H1 (cell line): ENCODE measurements at regions not wholly inside any gene's neighbourhood (a gene's known extent, or its start where the extent isn't known, plus 50 kb on each side); places are given as distances from the start of the nearest gene placed in this dataset.

Source experiments
- CTCF ChIA-PET: fragments of 300-600 bp; sonication (Branson Sonifier 250); formaldehyde crosslinking; loops from one replicate; lab custom pipeline; 2021; ENCODE audit not compliant: partially characterized antibody; lab: Charles Lee
- POLR2A ChIA-PET: fragments of 300-600 bp; sonication (Branson Sonifier 250); formaldehyde crosslinking; loops from one replicate; lab custom pipeline; 2021; ENCODE audit warnings: inconsistent platforms; ENCODE audit not compliant: partially characterized antibody; lab: Charles Lee
- DNase-seq, 2 experiments: peaks; one replicate each; pipeline versions ENCODE4 v3.0.0 to v3.0.0-alpha.2; 2010 to 2022; ENCODE audit warnings: low spot score in 2 of 2, low read depth in 1 of 2, mixed read lengths in 1 of 2
- FAIRE-seq: peaks from 2 replicates; lab custom pipeline; 2011; peaks lifted over from hg19 to GRCh38; lab: Jason Lieb, UNC
- H2AFZ ChIP-seq: 2 replicates; pipeline ENCODE4 v1.8.1; 2012; ENCODE audit warnings: low read length, inconsistent platforms
- H2AK5ac ChIP-seq: 2 replicates; pipeline ENCODE4 v1.6.1; 2013; ENCODE audit warnings: low read depth, low read length
- H2BK120ac ChIP-seq: replicated peaks from 2 replicates; pipeline ENCODE3; 2013; ENCODE audit warnings: low read depth, low read length, inconsistent platforms
- H2BK12ac ChIP-seq: 2 replicates; pipeline ENCODE4 v1.6.1; 2013; ENCODE audit warnings: low read depth, low read length
- H2BK15ac ChIP-seq: 2 replicates; pipeline ENCODE4 v1.6.1; 2013; ENCODE audit warnings: low read length
- H2BK20ac ChIP-seq: 2 replicates; pipeline ENCODE4 v1.6.1; 2013; ENCODE audit warnings: low read length
- H2BK5ac ChIP-seq: 2 replicates; pipeline ENCODE4 v1.6.1; 2013; ENCODE audit warnings: low read depth, low read length
- H3K14ac ChIP-seq: 2 replicates; pipeline ENCODE4 v1.6.1; 2013; ENCODE audit warnings: inconsistent platforms; ENCODE audit not compliant: insufficient read length
- H3K18ac ChIP-seq: 2 replicates; pipeline ENCODE4 v1.6.1; 2013; ENCODE audit warnings: low read length; ENCODE audit errors: extremely low read depth
- H3K23ac ChIP-seq: 2 replicates; pipeline ENCODE4 v1.6.1; 2013; ENCODE audit warnings: inconsistent platforms; ENCODE audit not compliant: insufficient read length
- H3K23me2 ChIP-seq: 2 replicates; pipeline ENCODE4 v1.6.1; 2013; ENCODE audit warnings: low read depth, low read length
- H3K27ac ChIP-seq: 2 replicates; pipeline ENCODE4 v1.6.1; 2011; ENCODE audit warnings: low read depth, low read length, inconsistent platforms
- H3K27me3 ChIP-seq, 4 experiments: replicated peaks in 1 of 4; 1 replicate in 1 of 4; 2 replicates in 3 of 4; pipeline versions ENCODE4 v1.6.1 to v1.8.1; 2011 to 2013; ENCODE audit warnings: low read length in 3 of 4, mild to moderate bottlenecking in 3 of 4, inconsistent platforms in 2 of 4, mixed read lengths in 2 of 4, moderate library complexity in 1 of 4; ENCODE audit not compliant: control insufficient read depth in 3 of 4, insufficient read depth in 3 of 4; ENCODE audit errors: extremely low read depth in 1 of 4
- H3K36me3 ChIP-seq, 4 experiments: 2 replicates each; pipeline versions ENCODE4 v1.6.1 to v1.8.1; 2011 to 2013; ENCODE audit warnings: mild to moderate bottlenecking in 4 of 4, low read length in 3 of 4, moderate library complexity in 2 of 4, control low read depth in 1 of 4, inconsistent platforms in 1 of 4; ENCODE audit not compliant: insufficient read depth in 4 of 4, control insufficient read depth in 2 of 4
- H3K4ac ChIP-seq: replicated peaks from 2 replicates; pipeline ENCODE3; 2013; ENCODE audit warnings: low read length, low read depth, mixed read lengths, inconsistent platforms; ENCODE audit not compliant: insufficient read length
- H3K4me1 ChIP-seq, 4 experiments: replicated peaks in 1 of 4; 1 replicate in 1 of 4; 2 replicates in 3 of 4; pipeline versions ENCODE4 v1.6.1 to v1.8.1; 2011 to 2013; ENCODE audit warnings: low read length in 3 of 4, inconsistent platforms in 2 of 4, mixed read lengths in 1 of 4; ENCODE audit not compliant: insufficient read depth in 4 of 4, control insufficient read depth in 3 of 4
- H3K4me2 ChIP-seq, 2 experiments: 2 replicates each; pipeline versions ENCODE4 v1.6.1 to v1.8.1; 2011 to 2013; ENCODE audit warnings: low read depth in 2 of 2, low read length in 2 of 2, control low read depth in 1 of 2, inconsistent platforms in 1 of 2, mild to moderate bottlenecking in 1 of 2; ENCODE audit not compliant: insufficient read depth in 1 of 2
- H3K4me3 ChIP-seq, 4 experiments: fragments of 200-600, 300-600 bp in 1 of 4; sonication (generic), shearing (Covaris generic), sonication (Bioruptor Twin) in 1 of 4; 2 replicates each; pipeline versions ENCODE4 v1.5.1 to v1.8.1; 2011 to 2016; ENCODE audit warnings: low read length in 4 of 4, low read depth in 3 of 4, control low read depth in 2 of 4, inconsistent platforms in 2 of 4, mild to moderate bottlenecking in 2 of 4, mixed read lengths in 1 of 4, moderate library complexity in 1 of 4; ENCODE audit not compliant: insufficient read depth in 2 of 4; ENCODE audit errors: extremely low read depth in 1 of 4
- H3K56ac ChIP-seq: replicated peaks from 2 replicates; pipeline ENCODE3; 2013; ENCODE audit warnings: low read depth, mild to moderate bottlenecking, mixed read lengths, low read length, inconsistent platforms; ENCODE audit not compliant: insufficient read length
- H3K79me1 ChIP-seq: 2 replicates; pipeline ENCODE4 v1.6.1; 2013; ENCODE audit warnings: low read depth, low read length, control low read depth
- H3K79me2 ChIP-seq, 2 experiments: 2 replicates each; pipeline versions ENCODE4 v1.6.1 to v1.8.1; 2012 to 2013; ENCODE audit warnings: low read length in 2 of 2, mild to moderate bottlenecking in 2 of 2, inconsistent platforms in 1 of 2; ENCODE audit not compliant: insufficient read depth in 2 of 2, control insufficient read depth in 1 of 2
- H3K9ac ChIP-seq, 4 experiments: replicated peaks in 1 of 4; 1 replicate in 1 of 4; 2 replicates in 3 of 4; pipeline versions ENCODE4 v1.6.1 to v1.8.1; 2011 to 2013; ENCODE audit warnings: low read depth in 3 of 4, low read length in 3 of 4, control low read depth in 2 of 4, mild to moderate bottlenecking in 2 of 4, moderate library complexity in 2 of 4, inconsistent platforms in 1 of 4; ENCODE audit errors: extremely low read depth in 1 of 4
- H3K9me3 ChIP-seq, 2 experiments: 2 replicates each; pipeline versions ENCODE4 v1.6.1 to v1.8.1; 2012 to 2013; ENCODE audit warnings: mild to moderate bottlenecking in 2 of 2, moderate library complexity in 2 of 2, control low read depth in 1 of 2, inconsistent platforms in 1 of 2, low read depth in 1 of 2, low read length in 1 of 2, mixed read lengths in 1 of 2; ENCODE audit not compliant: insufficient read depth in 2 of 2
- H4K20me1 ChIP-seq, 2 experiments: replicated peaks in 1 of 2; 2 replicates each; pipeline versions ENCODE3 to v1.8.1; 2011 to 2013; ENCODE audit warnings: inconsistent platforms in 2 of 2, low read length in 2 of 2, mild to moderate bottlenecking in 1 of 2; ENCODE audit not compliant: insufficient read depth in 2 of 2, control insufficient read depth in 1 of 2
- H4K5ac ChIP-seq: 2 replicates; pipeline ENCODE4 v1.6.1; 2013; ENCODE audit warnings: low read length, low read depth, mixed read lengths, inconsistent platforms; ENCODE audit not compliant: insufficient read length
- H4K8ac ChIP-seq: 2 replicates; pipeline ENCODE4 v1.8.0; 2013; ENCODE audit warnings: mild to moderate bottlenecking, moderate library complexity, low read length, inconsistent platforms; ENCODE audit not compliant: insufficient read depth; ENCODE audit errors: extremely low read depth
- H4K91ac ChIP-seq: replicated peaks from 2 replicates; pipeline ENCODE3; 2013; ENCODE audit warnings: low read length, mixed read lengths, inconsistent platforms; ENCODE audit not compliant: insufficient read length
- CBX5 ChIP-seq: fragments of 300-800, 300-1000 bp; sonication (generic); IDR thresholded peaks from 2 replicates; pipeline ENCODE4 v1.7.1; 2016; ENCODE audit warnings: antibody characterized with exemption, low read length, low read depth
- CEBPB ChIP-seq: IDR thresholded peaks from 2 replicates; pipeline ENCODE4 v1.6.1; 2012; ENCODE audit warnings: low read depth, low read length
- CTBP2 ChIP-seq: IDR thresholded peaks from 2 replicates; pipeline ENCODE4 v1.7.0; 2011; ENCODE audit warnings: borderline replicate concordance, mild to moderate bottlenecking, moderate library complexity, mixed read lengths, low read length; ENCODE audit not compliant: insufficient read depth, insufficient read length
- GTF2F1 ChIP-seq: IDR thresholded peaks from 2 replicates; pipeline ENCODE4 v1.6.1; 2012; ENCODE audit warnings: low read depth, low read length, improper control_type of control experiment, borderline replicate concordance
- KDM5A ChIP-seq: fragments of 200-600 bp; IDR thresholded peaks from 2 replicates; pipeline ENCODE4 v1.7.1; 2012; ENCODE audit warnings: mild to moderate bottlenecking, low read length, inconsistent platforms, mixed read lengths
- POU5F1 ChIP-seq: IDR thresholded peaks from 2 replicates; pipeline ENCODE4 v1.6.1; 2011; ENCODE audit warnings: low read depth, mild to moderate bottlenecking, low read length, moderate library complexity
- RXRA ChIP-seq: IDR thresholded peaks from 2 replicates; pipeline ENCODE4 v1.6.1; 2011; ENCODE audit warnings: low read depth, mild to moderate bottlenecking, low read length, moderate library complexity; ENCODE audit not compliant: insufficient read depth
- SP1 ChIP-seq: IDR thresholded peaks from 2 replicates; pipeline ENCODE4 v1.6.1; 2011; ENCODE audit warnings: low read depth, low read length
- USF2 ChIP-seq: IDR thresholded peaks from 2 replicates; pipeline ENCODE4 v1.6.1; 2011; ENCODE audit warnings: low read length, improper control_type of control experiment
- WGBS, 2 experiments: shearing (Covaris generic) in 1 of 2; methylation state at CpG; one replicate each; pipeline versions ENCODE4 v1.1.6 to v1.1.7; 2013 to 2015; ENCODE audit warnings: low lambda C conversion rate in 2 of 2, mixed read lengths in 2 of 2, inconsistent platforms in 1 of 2, low coverage in 1 of 2, missing lambda C conversion rate in 1 of 2; ENCODE audit not compliant: insufficient replicate concordance in 2 of 2, insufficient coverage in 1 of 2, insufficient read length in 1 of 2; ENCODE audit errors: extremely low coverage in 1 of 2, missing lambda C conversion rate in 1 of 2; 5-methylcytosine and 5-hydroxymethylcytosine counted together

- Histone ChIP-seq H2BK12ac (no peak overlapping the region), H3K9ac (no peak overlapping the region), H2AK5ac (no peak overlapping the region), H4K91ac (no peak overlapping the region), H3K4me1 (no peaks in the 10 kb centered on the region), H3K23me2 (no peaks in the 10 kb centered on the region), H3K4ac (no peak overlapping the region), H2BK120ac (no peak overlapping the region), H2BK5ac (no peak overlapping the region), H3K36me3 (no peaks in the 10 kb centered on the region), H4K8ac (no peak overlapping the region), H3K18ac (no peak overlapping the region), H2AFZ (no peak overlapping the region), H4K20me1 (no peaks in the 10 kb centered on the region), H3K23ac (no peak overlapping the region), H3K9me3 (no peaks in the 10 kb centered on the region), H3K4me3 (no peak overlapping the region), H2BK20ac (no peak overlapping the region), H4K5ac (no peak overlapping the region), H3K4me2 (no peak overlapping the region), H3K56ac (no peak overlapping the region), H3K79me2 (no peaks in the 10 kb centered on the region), H3K27me3 (no peaks in the 10 kb centered on the region), H3K79me1 (no peaks in the 10 kb centered on the region), H3K27ac (no peak overlapping the region), H3K14ac (no peak overlapping the region), H2BK15ac (no peak overlapping the region)
- FAIRE-seq (no peak), DNase-seq (no peak)
- POLR2A ChIA-PET, result no interaction called here
- 100% methylated on average over 2 of the region's 2 CpGs; no CpG with 5 or more reads in 1 of the 2 experiments for WGBS, 2 experiments
- CTCF ChIA-PET, result interaction anchor here (0.7 kb wide), 1 partner anchor 1511 kb away, joined by 3 read pairs; no protein-coding TSS in a partner anchor
- TF ChIP-seq USF2, result no peak
- no peak for TF ChIP-seq POU5F1
- TF ChIP-seq CTBP2, result no peak
- no peak for TF ChIP-seq SP1
- TF ChIP-seq CEBPB, result no peak
- no peak for TF ChIP-seq KDM5A
- TF ChIP-seq RXRA, result no peak
- no peak for TF ChIP-seq CBX5
- no peak for TF ChIP-seq GTF2F1
Measured at GRCh38 chr1:98398649-98399048, 262.9 kb upstream of the SNX7 start.
